Hematopoietic multipotent progenitor cell treated with erythropoietin and hydrocortisone succinate and interleukin-3 and kit ligand, for 17 days (in vitro differentiated cells): ENCODE measurements at regions not wholly inside any gene's neighbourhood (a gene's known extent, or its start where the extent isn't known, plus 50 kb on each side); places are given as distances from the start of the nearest gene placed in this dataset.
"Not testable (repeated sequence)": the region's sequence is repeated elsewhere in the genome, so short reads cannot be mapped to it uniquely, and the experiment has no call there.

Experiments used
- DNase-seq: peaks from one replicate; pipeline ENCODE4 v3.0.0-alpha.2; 2015; ENCODE audit warnings: low spot score

DNA sequence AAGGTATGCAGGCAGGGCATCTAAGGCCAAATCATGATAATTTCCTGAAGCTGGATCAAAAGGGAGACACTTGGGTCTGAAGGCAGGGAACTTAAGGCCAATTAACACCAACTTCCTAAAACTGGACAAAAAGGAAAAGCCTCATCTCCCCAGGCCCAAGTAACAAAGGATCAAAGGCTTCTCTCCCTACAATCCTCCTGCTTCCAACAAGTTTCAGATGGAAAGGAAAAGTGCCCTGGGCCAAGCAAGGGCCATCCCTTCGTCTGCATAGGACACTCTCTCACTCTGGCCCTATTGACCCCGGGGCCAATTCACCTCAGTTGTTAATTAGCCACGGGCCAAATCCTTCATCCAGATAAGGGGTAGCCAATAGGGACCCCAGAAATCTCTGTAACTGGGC, 1335.8 kb upstream of the CDH2 start:
- no peak for DNase-seq

DNA sequence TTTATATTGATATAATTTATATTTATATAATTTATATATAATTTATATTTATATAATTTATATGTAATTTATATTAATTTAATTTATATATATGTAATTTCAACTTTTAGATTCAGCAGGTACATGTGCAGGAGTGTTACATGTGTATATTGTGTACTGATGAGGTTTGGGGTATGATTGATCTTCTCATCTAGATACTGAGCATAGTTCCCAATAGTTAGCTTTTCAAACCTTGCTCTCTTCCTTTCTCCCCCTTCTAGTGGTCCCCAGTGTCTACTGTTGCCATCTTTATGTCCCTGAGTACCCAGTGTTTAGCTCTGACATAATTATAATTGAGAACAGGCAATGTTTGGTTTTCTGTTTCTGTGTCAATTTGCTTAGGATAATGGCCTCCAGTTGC, 1335.3 kb upstream of the CDH2 start:
- DNase-seq, result no peak

DNA sequence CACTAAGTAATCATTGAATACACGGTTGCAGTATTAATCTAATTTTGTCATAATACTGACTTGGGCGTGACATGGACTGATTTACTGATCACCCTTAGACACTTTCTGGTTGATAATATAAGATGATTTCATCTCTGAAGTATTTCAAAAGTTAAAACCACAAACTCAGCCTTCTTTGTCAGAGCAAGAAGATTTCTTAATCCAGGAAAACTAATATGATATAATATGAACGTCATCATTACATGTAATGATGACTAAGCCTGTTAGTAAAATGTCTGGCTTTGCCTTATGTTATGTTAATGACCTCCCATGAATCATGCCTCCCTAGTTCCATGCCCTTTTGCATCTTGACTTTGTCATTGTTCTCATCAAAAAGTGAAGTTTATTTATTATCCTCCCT, 1325.0 kb upstream of the CDH2 start:
- no peak for DNase-seq

DNA sequence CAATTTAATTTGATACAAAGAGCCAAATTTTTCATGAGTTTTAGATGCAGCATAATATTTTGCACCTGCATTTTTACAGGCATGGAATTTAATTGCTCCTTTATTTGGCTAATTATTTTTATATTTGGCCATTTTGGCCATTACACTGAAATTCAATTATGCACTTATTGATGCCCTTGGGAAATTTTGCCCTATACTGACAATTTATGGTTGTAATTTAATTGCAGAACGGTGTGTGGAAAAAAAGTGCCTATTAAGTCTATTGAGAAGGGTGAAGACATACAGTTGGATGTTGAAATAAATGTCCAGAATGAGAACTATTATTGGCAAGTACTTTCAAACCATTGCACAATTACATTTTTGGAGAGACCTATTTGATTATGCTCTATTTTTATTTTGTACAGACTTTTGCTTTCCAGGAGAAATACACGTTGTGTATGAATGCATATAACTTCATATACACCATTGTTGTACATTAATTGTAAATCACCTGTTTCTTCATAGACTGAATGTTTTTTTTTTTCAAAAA, 1319.3 kb upstream of the CDH2 start:
- no peak for DNase-seq

DNA sequence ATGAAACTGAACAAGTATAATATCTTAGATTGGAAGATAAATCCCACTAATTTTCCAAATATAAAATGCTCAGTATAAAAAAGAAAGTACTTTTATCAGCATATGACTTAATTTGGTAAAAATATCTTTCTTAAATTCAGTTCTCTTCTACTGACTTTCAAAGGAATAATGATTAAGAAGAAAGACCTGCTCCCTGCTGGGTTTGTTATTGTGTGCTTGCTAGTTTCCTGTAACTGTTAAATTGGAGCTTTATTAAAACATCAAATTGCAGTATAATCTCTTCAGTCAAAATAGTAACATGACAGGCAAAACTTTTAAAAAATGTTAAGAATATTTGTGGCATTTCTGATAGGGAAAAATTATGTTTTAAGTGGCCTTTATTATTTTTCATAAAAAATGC, 1317.4 kb upstream of the CDH2 start:
- no peak for DNase-seq

DNA sequence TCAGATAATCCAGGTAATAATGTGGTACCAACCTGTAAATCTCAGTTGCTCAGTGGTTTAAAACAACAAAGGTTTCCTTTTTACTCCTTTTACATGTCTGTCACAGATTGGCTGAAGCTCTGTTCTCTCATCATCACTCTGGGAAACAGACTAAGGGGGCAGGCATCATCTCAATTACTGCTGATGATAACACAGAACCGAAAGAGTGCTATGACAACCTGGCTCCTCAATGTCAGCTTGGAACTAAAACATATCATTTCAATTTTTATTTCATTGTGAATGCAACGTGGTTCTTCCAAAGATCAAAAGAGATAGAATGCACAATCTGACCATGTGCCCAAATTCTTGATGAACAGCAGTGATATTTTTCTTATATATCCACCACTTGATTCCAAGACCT, 1315.0 kb upstream of the CDH2 start:
- no peak for DNase-seq

DNA sequence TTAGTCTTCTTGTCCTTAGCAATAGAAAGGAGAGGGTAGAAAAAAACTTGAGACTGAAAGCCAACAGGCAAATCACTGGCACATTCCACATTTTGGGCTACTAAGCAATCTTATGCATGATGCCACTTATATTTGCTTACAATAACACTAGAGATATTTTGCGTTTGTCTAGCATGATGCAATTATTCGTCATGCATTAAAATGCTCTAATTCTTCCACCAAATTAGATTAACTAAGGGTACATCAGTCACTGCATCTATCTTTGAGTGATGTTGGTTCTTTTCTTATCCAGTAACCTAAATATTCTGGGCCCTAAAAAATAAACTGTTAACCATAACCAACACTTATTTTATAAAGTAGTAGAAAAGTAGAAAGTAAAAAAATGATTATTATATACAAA, 1311.7 kb upstream of the CDH2 start:
- DNase-seq, result no peak

DNA sequence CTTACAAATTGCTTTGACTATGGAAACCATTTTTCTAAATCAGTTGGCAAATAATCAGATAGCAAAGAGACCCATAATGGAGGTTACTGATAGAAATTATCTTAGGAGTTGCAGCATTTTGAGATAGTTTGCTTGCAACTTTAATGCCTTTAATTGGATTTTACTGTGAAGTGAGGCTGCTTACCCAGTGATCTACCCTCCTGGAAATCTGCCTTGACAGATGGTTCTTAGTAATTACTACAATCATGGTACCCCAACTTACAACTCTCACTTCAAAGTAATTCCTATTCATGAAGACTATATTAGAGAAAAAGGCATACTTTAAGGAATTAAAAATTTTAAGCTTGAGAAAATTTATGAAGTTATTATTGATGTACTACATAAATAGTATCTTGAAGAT, 1288.6 kb upstream of the CDH2 start:
- no peak for DNase-seq

DNA sequence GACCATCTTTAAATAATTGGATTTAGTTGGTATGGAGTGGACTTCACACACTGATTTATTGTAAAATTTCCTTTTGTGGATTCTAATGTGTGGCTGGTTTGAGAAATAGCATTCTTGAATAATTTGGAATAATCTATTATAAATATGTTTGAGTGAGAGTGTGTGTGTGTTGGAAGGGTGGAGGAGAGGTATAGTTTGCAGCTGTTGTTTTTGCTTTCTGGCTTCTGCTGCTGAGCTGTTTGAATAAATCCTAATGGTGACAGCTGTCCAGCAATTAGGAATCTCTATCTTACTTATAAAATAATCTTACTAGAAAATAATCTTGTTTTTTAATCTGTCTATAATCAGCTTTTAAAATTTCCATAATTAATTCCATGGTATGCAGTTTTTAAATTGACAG, 1283.0 kb upstream of the CDH2 start:
- DNase-seq, result no peak

DNA sequence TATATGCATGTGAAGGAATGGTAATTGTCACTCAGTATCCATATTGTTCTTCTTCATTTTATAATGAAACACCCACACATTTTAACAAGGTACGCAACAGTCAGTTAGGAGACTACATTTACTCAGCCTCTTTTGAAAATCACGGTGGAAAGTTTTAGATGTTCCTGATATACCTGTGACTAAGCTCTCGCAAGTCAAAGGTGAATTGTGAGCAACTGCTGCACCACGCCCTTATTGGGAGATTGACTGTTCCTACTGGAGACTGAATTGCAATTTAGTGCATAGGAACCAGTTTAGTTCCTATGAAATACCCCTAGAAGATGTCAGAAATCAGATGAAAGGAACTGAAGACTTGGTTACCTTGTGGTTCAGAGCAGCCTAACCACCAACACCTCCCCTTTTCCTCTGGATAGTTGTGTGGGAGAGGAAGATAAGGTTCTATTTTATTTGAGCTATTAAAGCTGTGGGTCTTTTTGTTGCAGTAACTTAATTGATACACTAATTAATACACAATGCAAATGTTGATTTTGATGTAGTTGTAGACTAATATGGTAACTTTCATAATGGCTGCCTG, 1280.5 kb upstream of the CDH2 start:
- no peak for DNase-seq

DNA sequence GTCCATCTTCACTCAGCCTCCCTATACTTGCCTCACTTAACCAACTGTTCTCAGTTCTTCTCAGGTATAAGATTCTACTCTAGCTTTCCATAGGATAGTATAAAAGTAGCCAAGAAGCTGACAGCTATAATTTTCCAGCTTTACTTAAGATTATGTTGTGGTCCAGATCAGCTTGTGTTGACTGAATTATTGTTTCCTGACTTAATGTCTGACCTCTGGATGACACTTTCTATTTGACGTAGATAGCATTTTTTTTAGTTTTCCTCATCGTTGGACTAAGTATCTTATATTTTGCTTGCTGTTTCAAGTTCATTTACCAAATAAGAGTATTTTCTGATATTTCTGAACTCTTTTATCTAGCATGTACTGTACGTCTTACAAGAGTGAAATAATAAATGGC, 1272.5 kb upstream of the CDH2 start:
- DNase-seq, result no peak

DNA sequence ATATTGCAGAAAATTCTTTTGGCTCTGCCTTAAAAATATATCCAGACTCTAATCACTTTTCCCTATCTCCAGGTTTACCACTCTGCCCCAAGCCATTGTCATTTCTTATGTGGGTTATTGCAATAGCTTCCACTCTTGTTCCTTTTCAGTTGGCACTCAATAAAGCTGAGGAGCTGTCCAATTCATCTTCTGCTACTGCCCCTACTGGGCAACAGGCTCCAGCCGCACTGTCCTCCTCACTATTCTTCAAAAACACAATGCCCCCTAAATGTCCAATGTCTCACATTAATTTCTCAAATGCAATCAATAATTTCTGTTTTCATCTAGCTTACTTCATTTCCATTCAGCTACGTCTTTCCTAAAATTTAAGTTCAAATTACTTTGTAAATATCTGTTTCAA, 1262.5 kb upstream of the CDH2 start:
- no peak for DNase-seq

DNA sequence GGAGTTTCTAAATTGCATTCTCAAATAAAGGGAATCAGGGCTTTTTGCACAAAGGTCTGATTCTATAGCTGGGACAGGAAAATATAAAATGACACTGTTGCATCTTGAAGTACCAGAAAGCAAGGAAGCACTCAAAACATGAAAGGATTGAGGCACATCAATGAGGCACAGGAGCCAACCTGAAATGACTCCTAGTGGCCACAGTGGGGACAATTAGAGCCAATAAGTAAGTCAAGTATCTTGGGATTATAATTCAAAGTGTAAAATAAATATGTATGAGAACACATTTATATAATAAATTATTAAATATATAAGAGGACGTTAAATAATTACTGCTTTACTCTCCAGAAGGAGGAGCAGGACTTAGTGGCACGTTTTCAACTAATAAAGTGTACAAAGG, 1259.5 kb upstream of the CDH2 start:
- DNase-seq, result no peak

DNA sequence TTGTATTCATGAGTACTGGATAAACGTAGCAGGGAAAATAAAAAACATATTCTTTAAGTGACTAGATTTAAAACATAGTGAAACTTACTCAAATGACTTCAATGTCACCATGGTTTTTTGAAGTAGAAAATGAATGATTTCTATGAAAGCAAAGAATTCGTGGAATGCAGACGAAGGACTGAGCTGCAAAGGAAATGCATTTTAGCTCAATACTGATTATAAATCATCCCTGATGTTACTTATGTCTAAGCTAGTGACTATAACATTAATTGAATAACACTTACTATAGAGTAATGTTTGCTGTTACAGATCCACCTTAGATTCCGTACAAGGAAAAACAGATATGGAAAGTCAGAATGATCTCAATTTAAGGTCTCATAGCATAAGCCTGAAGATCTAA, 1257.7 kb upstream of the CDH2 start:
- no peak for DNase-seq

DNA sequence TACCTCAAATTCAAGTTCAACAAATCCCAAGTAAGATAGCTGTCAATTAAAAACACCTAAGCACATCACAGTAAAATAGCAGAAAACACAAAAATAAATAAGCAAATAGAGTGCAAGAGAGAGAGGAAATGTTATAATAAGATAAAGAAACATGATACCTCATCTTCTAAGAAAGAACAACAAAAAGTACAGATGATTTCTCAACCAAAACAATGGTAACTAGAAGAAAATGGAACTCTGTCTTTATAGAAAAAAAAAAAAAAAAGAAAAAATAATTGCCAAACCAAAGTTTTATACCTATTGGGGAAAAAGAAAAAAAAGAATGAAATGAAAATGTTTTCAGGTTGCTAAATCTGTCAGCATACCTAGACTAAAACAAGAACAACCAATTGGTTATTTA, 1253.5 kb upstream of the CDH2 start:
- DNase-seq, result no peak

DNA sequence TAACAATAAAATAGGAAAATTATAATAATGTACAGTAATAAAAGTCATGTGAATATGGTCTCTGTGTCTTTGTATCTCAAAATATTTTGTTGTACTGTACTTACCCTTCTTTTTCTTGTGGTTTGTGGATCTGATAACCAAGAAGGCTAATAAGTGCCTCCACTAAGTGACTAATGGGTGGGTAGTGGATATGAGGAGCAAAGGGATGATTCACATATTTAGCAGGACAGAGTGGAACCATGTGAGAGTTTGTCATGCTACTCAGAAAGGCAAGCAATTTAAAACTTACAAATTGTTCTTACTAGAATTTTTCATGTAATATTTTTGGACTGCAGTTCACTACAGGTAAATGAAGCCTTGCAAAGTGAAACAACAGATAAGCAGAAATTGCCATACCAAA, 1241.2 kb upstream of the CDH2 start:
- DNase-seq, result no peak

DNA sequence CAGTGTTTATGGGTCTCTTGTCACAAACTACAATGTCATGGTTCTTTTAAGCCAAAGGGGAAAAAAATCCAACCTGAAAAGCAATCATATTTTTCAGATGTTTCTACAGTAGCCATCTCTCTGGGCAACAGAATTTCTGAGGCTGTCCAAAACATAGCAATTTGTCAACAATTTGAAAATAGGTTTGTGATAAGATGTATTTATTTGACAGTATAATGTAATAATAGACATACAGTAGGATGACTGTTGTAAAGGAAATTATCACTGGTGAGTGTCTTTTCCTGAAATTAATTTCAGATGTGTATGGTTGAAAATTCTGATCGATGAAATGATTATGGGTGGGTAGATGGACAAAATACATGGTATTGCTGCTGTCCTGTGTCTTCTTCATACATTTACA, 1230.1 kb upstream of the CDH2 start:
- no peak for DNase-seq

DNA sequence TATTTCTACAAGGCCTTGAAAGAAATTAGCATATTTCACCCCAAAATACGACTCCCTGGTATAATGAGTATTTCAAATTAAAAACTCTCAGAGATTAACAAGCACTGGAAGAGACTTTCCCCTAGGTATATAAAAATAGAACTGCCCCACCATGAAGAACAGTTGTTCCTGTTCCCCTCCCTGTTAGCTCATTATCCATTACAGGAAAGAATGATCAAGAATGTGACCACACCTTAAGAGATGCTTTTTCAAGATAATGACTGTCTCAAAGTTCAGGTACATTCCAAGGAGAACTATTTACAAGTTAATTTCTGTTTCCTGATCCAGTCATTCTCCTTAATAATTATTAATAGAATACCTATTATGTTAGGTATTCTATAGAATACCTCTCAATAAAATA, 1220.6 kb upstream of the CDH2 start:
- DNase-seq, result no peak

DNA sequence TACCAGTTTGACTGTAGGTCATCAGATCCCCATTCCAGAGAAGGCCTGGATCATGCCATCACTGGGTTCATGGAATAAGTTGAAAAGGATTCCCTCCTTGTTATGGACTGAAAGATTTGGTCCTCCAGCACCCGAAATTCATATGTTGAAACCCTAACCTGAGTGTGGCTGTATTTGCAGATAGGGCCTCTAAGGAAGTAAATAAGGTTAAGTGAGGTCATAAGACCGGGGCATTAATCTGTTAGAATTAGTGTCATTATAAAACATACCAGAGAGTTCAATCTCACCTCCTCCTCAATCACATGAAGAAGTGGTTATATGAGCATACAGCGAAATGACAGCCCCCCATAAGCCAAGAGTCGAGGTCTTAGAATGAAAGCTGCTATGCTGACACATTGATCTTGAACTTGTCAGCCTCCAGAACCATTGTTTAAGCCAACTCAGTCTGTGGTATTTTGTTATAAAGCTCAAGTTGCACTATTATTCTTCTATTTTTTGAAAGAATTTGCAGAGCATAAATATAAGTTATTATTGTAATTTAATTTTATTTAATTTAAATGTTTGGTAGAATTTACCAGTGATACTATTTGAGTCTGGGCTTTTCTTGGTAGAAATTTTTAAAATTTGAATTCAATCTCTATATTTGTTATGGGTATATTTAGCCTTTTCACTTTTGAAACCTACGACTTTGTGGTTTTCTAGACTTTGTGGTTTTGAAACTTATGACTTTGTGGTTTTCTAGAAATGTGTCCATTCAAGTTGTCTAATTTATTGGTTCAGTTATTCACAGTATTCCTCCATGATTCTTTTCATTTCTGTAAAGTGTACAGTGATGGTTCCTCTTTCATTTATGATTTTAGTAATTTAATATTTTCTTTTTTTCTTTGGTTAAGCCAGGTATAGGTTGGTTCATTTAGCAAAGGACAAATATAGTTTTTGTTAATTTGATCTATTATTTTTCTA, 1206.7 kb upstream of the CDH2 start:
- DNase-seq, result no peak

DNA sequence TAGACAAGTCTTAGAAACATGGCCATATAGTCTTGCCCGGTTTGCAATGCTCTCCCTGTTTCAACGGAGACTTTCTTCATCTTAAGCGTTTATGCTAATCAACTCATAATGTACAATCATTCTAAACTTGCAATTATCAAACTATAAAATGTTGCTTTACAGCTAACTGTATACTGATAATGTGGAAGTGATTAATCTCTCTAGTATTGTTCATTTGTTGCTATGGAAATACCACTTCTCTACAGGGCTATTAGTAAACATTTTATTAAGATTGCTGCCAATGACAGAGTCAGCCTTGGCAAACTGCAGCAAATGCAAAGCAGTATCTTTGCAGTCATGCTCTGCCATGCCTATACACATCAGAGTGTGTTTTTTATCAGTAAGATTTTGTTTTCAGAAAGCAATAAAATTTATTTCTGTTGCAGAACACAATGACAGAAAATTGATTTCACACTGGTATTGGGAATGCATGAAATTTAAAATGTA, 1201.8 kb upstream of the CDH2 start:
- no peak for DNase-seq

DNA sequence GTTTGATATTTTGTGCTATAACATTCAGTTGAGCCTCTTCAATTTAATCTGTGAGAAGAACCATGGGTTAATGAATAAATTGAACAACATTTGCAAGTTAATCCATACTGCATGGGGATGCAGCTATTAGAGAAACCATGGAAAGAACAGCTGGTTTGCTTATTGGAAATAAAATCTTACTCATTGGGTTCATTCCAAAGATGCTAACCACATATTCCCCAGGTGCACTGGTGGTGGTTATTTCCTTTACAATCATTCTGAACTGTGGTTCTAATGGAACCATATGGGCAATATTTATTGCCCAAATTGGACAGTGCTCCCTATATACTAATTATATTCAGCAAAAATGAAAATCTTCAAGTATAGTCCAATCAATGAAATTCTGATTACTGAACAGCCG, 1200.4 kb upstream of the CDH2 start:
- no peak for DNase-seq

DNA sequence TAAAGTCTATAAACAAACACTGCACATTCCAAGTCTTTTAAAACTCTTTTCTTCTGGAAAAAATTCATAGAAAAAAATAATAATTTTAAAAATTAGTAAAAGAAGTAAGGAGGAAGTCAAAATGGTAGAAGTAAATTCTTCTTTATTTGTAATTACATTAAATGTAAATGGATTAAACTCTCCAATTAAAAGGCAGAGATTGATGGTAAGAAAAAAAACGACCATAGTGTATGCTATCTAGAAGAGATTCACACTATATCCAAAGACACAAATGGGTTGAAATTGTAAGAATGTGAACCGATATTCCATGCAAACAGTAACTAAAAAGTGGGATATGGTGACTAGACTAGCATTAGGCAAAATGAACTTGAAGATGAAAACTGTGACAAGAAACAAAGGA, 1196.1 kb upstream of the CDH2 start:
- DNase-seq, result no peak

DNA sequence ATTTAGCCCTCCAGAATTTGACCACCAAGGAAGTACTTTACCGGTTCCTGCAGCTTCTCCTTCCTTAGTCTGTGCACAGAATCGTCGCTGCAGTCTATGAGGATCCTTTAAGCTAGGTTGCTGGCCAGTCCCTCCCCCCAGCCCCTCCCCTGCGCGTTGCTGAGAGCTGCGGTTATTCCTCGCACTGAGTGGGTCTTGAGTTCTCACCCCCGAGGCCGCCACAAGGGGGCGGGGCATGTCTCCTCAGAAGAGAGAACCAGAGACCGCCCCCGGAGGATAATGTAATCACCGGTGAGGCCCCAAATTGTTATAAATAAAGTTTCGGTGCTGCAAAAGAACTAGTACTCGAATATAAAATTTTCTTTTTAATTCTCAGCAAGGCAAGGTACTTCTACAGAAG, 1184.9 kb upstream of the CDH2 start:
- no peak for DNase-seq

DNA sequence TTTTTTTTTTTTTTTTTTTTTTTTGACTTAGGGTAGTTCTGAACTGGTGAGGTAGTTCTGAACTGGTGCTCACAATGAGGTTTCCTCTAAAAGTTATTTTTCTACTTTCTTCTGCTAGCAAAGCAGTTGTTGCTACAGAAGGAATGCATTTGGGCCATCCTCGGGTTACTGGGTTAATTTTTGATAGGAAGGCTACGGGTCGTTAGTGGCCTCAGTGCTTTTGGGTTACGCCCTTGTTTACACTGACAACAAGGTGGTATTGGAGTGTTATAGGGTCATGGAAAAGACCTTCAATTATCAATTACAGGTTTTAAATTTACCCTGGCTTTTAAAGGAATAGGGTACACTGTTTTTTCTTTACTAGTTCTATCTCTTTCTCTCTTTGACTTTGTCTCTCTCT, 1183.7 kb upstream of the CDH2 start:
- DNase-seq, result not testable (repeated sequence)
